ENCODE measurements at regions not wholly inside any gene's neighbourhood (a gene's known extent, or its start where the extent isn't known, plus 50 kb on each side); places are given as distances from the start of the nearest gene placed in this dataset.

DNA sequence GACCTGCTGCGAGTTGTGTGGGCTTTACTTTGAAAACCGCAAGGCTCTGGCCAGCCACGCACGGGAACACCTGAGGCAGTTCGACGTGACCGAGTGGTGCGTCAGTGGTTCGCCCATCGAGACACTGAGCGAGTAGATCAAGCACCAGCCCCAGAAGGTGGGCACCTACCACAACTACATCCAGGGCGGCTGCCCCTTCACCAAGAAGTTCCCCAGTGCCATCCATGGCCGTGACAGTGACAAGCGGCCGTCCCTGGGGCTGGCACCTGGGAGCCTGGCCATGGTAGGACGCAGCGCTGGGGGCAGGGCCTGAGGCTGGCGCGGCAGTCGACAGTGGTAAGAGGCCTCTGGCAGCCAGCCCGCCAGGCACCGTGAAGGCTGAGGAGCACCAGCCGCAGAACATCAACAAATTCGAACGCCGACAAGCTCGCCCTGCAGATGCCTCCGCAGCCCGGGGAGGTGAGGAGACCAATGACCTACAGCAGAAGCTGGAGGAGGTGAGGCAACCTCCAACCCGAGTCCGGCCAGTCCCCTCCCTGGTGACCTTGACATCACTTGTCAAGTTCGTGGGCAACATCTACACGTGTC is 545.2 kb upstream of the CCDC179 start:
- TF ChIP-seq, protein P1, sequence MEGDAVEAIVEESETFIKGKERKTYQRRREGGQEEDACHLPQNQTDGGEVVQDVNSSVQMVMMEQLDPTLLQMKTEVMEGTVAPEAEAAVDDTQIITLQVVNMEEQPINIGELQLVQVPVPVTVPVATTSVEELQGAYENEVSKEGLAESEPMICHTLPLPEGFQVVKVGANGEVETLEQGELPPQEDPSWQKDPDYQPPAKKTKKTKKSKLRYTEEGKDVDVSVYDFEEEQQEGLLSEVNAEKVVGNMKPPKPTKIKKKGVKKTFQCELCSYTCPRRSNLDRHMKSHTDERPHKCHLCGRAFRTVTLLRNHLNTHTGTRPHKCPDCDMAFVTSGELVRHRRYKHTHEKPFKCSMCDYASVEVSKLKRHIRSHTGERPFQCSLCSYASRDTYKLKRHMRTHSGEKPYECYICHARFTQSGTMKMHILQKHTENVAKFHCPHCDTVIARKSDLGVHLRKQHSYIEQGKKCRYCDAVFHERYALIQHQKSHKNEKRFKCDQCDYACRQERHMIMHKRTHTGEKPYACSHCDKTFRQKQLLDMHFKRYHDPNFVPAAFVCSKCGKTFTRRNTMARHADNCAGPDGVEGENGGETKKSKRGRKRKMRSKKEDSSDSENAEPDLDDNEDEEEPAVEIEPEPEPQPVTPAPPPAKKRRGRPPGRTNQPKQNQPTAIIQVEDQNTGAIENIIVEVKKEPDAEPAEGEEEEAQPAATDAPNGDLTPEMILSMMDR (IDR thresholded peaks at IDR 0.05) = no peak
- no peak for TF ChIP-seq ZFX (IDR thresholded peaks at IDR 0.05; ENCODE audit: borderline replicate concordance)
